Keratinocyte (primary cell): ENCODE measurements at regions not wholly inside any gene's neighbourhood (a gene's known extent, or its start where the extent isn't known, plus 50 kb on each side); places are given as distances from the start of the nearest gene placed in this dataset.

Source experiments
- DNase-seq: peaks from one replicate; pipeline ENCODE4 v3.0.0-alpha.2; 2011; ENCODE audit warnings: low read depth, missing footprints, low spot score
- FAIRE-seq: peaks from 2 replicates; lab custom pipeline; 2011; peaks lifted over from hg19 to GRCh38; lab: Jason Lieb, UNC
- H2AFZ ChIP-seq: 2 replicates; pipeline ENCODE4 v1.6.0; 2012; ENCODE audit warnings: low read length, control low read depth, inconsistent platforms; ENCODE audit not compliant: control insufficient read depth
- H3K27ac ChIP-seq: 2 replicates; pipeline ENCODE4 v1.5.1; 2011; ENCODE audit warnings: low read length; ENCODE audit not compliant: control insufficient read depth, insufficient read depth
- H3K27me3 ChIP-seq: 3 replicates; pipeline ENCODE4 v1.6.0; 2011; ENCODE audit warnings: low read length; ENCODE audit not compliant: control insufficient read depth, insufficient read depth; ENCODE audit errors: extremely low read depth
- H3K36me3 ChIP-seq, 2 experiments: 2 replicates in 1 of 2; 3 replicates in 1 of 2; pipeline ENCODE4 v1.5.1; 2011; ENCODE audit warnings: low read length in 2 of 2, mild to moderate bottlenecking in 1 of 2; ENCODE audit not compliant: control insufficient read depth in 2 of 2, insufficient read depth in 2 of 2; ENCODE audit errors: extremely low read depth in 1 of 2
- H3K4me1 ChIP-seq: 3 replicates; pipeline ENCODE4 v1.5.1; 2011; ENCODE audit warnings: low read length; ENCODE audit not compliant: control insufficient read depth, insufficient read depth; ENCODE audit errors: extremely low read depth
- H3K4me2 ChIP-seq: 3 replicates; pipeline ENCODE4 v1.6.0; 2011; ENCODE audit warnings: low read depth, low read length; ENCODE audit not compliant: control insufficient read depth, insufficient read depth; ENCODE audit errors: extremely low read depth
- H3K4me3 ChIP-seq, 3 experiments: fragments of 200-600 bp in 1 of 3; sonication (generic) in 1 of 3; 2 replicates in 2 of 3; 3 replicates in 1 of 3; pipeline ENCODE4 v1.5.1; 2011 to 2016; ENCODE audit warnings: low read length in 3 of 3, mild to moderate bottlenecking in 3 of 3, control low read depth in 2 of 3, inconsistent platforms in 1 of 3, low read depth in 1 of 3, mixed read lengths in 1 of 3, mixed run types in 1 of 3, moderate library complexity in 1 of 3; ENCODE audit not compliant: control insufficient read depth in 2 of 3, insufficient read depth in 2 of 3; ENCODE audit errors: extremely low read depth in 1 of 3
- H3K79me2 ChIP-seq: 2 replicates; pipeline ENCODE4 v1.6.0; 2012; ENCODE audit warnings: low read length; ENCODE audit not compliant: control insufficient read depth, insufficient read depth
- H3K9ac ChIP-seq: 3 replicates; pipeline ENCODE4 v1.6.0; 2011; ENCODE audit warnings: low read length; ENCODE audit not compliant: control insufficient read depth, insufficient read depth; ENCODE audit errors: extremely low read depth
- H3K9me1 ChIP-seq: 3 replicates; pipeline ENCODE4 v1.6.0; 2011; ENCODE audit warnings: low read length; ENCODE audit not compliant: control insufficient read depth, insufficient read depth; ENCODE audit errors: extremely low read depth
- H3K9me3 ChIP-seq: 2 replicates; pipeline ENCODE4 v1.5.1; 2012; ENCODE audit warnings: low read depth, low read length; ENCODE audit not compliant: control insufficient read depth
- H4K20me1 ChIP-seq: 3 replicates; pipeline ENCODE4 v1.6.0; 2011; ENCODE audit warnings: low read length; ENCODE audit not compliant: control insufficient read depth, insufficient read depth; ENCODE audit errors: extremely low read depth
- EZH2 ChIP-seq: IDR thresholded peaks from one replicate; pipeline ENCODE4 v1.6.1; 2012; ENCODE audit warnings: inconsistent platforms, mild to moderate bottlenecking, low read length, moderate library complexity
- dilution Hi-C: fragments of 300-500 bp; cut with MboI; formaldehyde crosslinking; loops from one replicate; pipeline ENCODE4 v1.7.0; 2020; ENCODE audit warnings: low sequenced_read_pairs; ENCODE audit not compliant: extremely low pct_ligation_motif_present
- TF ChIP-seq, protein P1 (sequence below), 3 experiments: IDR thresholded peaks in 1 of 3; conservative IDR thresholded peaks in 1 of 3; optimal IDR thresholded peaks in 1 of 3; 2 replicates in 2 of 3; 3 replicates in 1 of 3; pipeline versions ENCODE3 to v1.5.1; 2011; ENCODE audit warnings: low read length in 3 of 3, mild to moderate bottlenecking in 3 of 3, moderate library complexity in 2 of 3, control low read depth in 1 of 3, inconsistent platforms in 1 of 3; ENCODE audit not compliant: insufficient read depth in 2 of 3; ENCODE audit errors: extremely low read depth in 1 of 3

- Histone ChIP-seq H3K36me3 (no peaks in the 10 kb centered on the region), H4K20me1 (no peaks in the 10 kb centered on the region), H3K27ac (no peak overlapping the region), H3K9ac (no peak overlapping the region), H2AFZ (no peak overlapping the region), H3K4me2 (no peak overlapping the region), H3K4me1 (no peaks in the 10 kb centered on the region), H3K79me2 (no peaks in the 10 kb centered on the region), H3K4me3 (no peak overlapping the region), H3K9me3 (no peaks in the 10 kb centered on the region), H3K27me3 (no peaks in the 10 kb centered on the region), H3K9me1 (no peaks in the 10 kb centered on the region)
- TF ChIP-seq, protein P1, sequence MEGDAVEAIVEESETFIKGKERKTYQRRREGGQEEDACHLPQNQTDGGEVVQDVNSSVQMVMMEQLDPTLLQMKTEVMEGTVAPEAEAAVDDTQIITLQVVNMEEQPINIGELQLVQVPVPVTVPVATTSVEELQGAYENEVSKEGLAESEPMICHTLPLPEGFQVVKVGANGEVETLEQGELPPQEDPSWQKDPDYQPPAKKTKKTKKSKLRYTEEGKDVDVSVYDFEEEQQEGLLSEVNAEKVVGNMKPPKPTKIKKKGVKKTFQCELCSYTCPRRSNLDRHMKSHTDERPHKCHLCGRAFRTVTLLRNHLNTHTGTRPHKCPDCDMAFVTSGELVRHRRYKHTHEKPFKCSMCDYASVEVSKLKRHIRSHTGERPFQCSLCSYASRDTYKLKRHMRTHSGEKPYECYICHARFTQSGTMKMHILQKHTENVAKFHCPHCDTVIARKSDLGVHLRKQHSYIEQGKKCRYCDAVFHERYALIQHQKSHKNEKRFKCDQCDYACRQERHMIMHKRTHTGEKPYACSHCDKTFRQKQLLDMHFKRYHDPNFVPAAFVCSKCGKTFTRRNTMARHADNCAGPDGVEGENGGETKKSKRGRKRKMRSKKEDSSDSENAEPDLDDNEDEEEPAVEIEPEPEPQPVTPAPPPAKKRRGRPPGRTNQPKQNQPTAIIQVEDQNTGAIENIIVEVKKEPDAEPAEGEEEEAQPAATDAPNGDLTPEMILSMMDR (optimal IDR thresholded peaks at IDR 0.05 in 1 of 3, IDR thresholded peaks at IDR 0.05 in 1 of 3, conservative IDR thresholded peaks at IDR 0.05 in 1 of 3; ENCODE audit: extremely low read depth in 1 of 3, insufficient read depth in 2 of 3, low read length in 3 of 3): no peak
- TF ChIP-seq EZH2: no peak
- DNase-seq (no peak), FAIRE-seq (no peak)
- dilution Hi-C loops: no loop called here
These were observed 74.9 kb downstream of the ALG10 start for GRCh38 chr12:34097213-34097612.

DNA sequence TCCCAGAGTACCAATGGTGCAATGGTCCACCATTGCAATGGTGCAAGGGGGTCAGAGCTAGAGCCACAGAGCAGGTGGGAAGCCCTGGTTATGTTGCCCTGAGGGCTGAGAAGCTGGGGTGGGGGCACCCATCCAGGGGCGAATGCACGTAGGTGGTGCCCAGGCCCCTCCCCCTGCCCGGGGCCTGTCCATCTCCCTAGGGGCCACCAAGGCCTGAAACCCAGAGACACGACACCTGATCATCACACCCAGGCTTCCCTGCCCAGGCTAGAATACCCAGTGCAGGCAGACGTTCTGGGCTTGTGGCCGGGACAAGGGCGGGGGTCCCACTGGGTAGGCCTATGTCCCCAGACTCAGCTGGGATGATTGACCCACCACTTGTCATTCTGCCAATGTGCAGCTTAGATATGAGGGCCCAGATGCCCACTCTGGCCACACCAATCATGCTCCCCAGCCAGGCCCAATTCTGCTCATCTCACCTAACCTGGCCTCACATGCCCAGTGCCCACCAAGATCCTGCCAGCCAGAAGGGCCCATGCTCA is 83.2 kb downstream of the ALG10 start:
- Histone ChIP-seq H2AFZ (no peak overlapping the region), H3K9ac (no peak overlapping the region), H4K20me1 (no peaks in the 10 kb centered on the region), H3K36me3 (no peaks in the 10 kb centered on the region), H3K9me1 (no peaks in the 10 kb centered on the region), H3K27ac (no peak overlapping the region), H3K27me3 (no peaks in the 10 kb centered on the region), H3K4me1 (no peaks in the 10 kb centered on the region), H3K79me2 (no peaks in the 10 kb centered on the region), H3K9me3 (no peaks in the 10 kb centered on the region), H3K4me2 (no peak overlapping the region), H3K4me3 (no peak overlapping the region)
- no peak for FAIRE-seq
- TF ChIP-seq, protein P1 (optimal IDR thresholded peaks at IDR 0.05 in 1 of 3, IDR thresholded peaks at IDR 0.05 in 1 of 3, conservative IDR thresholded peaks at IDR 0.05 in 1 of 3; ENCODE audit: extremely low read depth in 1 of 3, insufficient read depth in 2 of 3, low read length in 3 of 3): no peak
- no peak for TF ChIP-seq EZH2
- dilution Hi-C loops: no loop called here
- DNase-seq: no peak
